Prostate gland (tissue), 2 donors: ENCODE measurements at regions not wholly inside any gene's neighbourhood (a gene's known extent, or its start where the extent isn't known, plus 50 kb on each side); places are given as distances from the start of the nearest gene placed in this dataset.

ENCODE experiments used
- POLR2A ChIP-seq: fragments of 450-650 bp; IDR thresholded peaks from one replicate; pipeline ENCODE4 v1.6.1; 2016; ENCODE audit warnings: antibody characterized with exemption, mild to moderate bottlenecking
- TF ChIP-seq, protein P1 (sequence below), 4 experiments: fragments of 200-600 bp in 2 of 4; fragments of 450-650 bp in 2 of 4; sonication (generic) in 2 of 4; IDR thresholded peaks; 1 replicate in 3 of 4; 2 replicates in 1 of 4; pipeline ENCODE4 v1.5.1; 2016 to 2019; ENCODE audit warnings: antibody characterized with exemption in 4 of 4, mild to moderate bottlenecking in 2 of 4, moderate library complexity in 2 of 4

DNA sequence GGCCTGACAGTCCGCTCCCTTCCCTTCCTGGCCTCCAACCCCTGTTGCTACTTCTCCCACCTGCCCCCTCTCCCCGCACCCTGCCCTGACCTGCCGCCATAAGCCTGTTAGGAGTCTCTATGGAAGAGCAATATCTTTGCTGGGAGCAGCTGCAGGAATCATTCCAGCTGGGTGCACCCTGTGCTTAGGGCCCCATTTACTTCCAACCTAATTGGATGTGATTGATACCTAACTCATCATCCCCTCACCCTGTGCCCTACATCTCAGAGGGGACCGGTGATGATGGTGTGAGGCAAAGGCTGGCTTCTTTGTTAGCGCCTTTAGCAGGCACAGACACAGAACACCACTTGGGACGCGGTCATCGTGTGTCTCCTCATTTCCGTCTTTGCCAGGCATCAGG is 80.0 kb upstream of the FAM180A start:
- TF ChIP-seq POLR2A = no peak
- TF ChIP-seq, protein P1, sequence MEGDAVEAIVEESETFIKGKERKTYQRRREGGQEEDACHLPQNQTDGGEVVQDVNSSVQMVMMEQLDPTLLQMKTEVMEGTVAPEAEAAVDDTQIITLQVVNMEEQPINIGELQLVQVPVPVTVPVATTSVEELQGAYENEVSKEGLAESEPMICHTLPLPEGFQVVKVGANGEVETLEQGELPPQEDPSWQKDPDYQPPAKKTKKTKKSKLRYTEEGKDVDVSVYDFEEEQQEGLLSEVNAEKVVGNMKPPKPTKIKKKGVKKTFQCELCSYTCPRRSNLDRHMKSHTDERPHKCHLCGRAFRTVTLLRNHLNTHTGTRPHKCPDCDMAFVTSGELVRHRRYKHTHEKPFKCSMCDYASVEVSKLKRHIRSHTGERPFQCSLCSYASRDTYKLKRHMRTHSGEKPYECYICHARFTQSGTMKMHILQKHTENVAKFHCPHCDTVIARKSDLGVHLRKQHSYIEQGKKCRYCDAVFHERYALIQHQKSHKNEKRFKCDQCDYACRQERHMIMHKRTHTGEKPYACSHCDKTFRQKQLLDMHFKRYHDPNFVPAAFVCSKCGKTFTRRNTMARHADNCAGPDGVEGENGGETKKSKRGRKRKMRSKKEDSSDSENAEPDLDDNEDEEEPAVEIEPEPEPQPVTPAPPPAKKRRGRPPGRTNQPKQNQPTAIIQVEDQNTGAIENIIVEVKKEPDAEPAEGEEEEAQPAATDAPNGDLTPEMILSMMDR (IDR thresholded peaks at IDR 0.05) = no peak
